22Rv1 (cell line): ENCODE measurements at regions not wholly inside any gene's neighbourhood (a gene's known extent, or its start where the extent isn't known, plus 50 kb on each side); places are given as distances from the start of the nearest gene placed in this dataset.

Experiments used
- H3K27ac ChIP-seq: fragments of 450-650 bp; 2 replicates; pipeline ENCODE4 v1.5.1; 2017
- CTCF ChIP-seq: fragments of 450-650 bp; IDR thresholded peaks from 2 replicates; pipeline ENCODE4 v1.5.1; 2017; ENCODE audit warnings: mild to moderate bottlenecking
- ZFX ChIP-seq: fragments of 450-650 bp; IDR thresholded peaks from 2 replicates; pipeline ENCODE4 v1.6.1; 2017; ENCODE audit warnings: antibody characterized with exemption, borderline replicate concordance

GRCh38 chr9:1340390-1340789 lies 290.2 kb downstream of the DMRT2 start:
- TF ChIP-seq ZFX = no peak
- TF ChIP-seq CTCF = no peak
- H3K27ac ChIP-seq = no peak overlapping the region

- H3K27ac ChIP-seq = no peak overlapping the region
Measured at GRCh38 chr9:1353291-1353690, 303.1 kb downstream of the DMRT2 start.

DNA sequence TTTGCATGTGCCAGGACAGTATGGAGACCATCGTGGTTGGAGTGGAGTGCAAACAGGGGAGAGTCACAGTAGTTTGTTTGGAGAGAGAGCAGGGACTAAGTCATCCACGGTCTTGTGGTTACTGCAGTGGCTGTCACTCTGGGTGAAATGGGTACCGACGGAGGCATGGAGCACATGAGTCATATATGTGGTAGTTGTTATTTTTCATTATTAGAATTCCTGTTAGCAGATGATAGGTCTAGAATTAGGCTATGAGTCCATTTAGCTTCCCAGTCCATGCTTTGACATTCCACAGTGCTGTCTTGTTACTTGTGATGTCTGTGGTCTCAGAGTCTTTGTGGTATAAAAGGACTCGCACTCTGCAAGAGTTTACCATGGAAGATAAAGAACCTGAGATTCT lies 303.9 kb downstream of the DMRT2 start:
- TF ChIP-seq CTCF = no peak
- TF ChIP-seq ZFX = no peak
- H3K27ac ChIP-seq = no peak overlapping the region

More at GRCh38 chr9:1353291-1353690, 303.1 kb downstream of the DMRT2 start:
- no peak for TF ChIP-seq CTCF
- no peak for TF ChIP-seq ZFX

GRCh38 chr9:1354606-1355005 lies 304.4 kb downstream of the DMRT2 start:
- no peak overlapping the region for H3K27ac ChIP-seq
- TF ChIP-seq CTCF (no peak), ZFX (no peak)

GRCh38 chr9:1355656-1356055 lies 305.5 kb downstream of the DMRT2 start:
- no peak for TF ChIP-seq ZFX
- TF ChIP-seq CTCF = no peak
- H3K27ac ChIP-seq = no peak overlapping the region

DNA sequence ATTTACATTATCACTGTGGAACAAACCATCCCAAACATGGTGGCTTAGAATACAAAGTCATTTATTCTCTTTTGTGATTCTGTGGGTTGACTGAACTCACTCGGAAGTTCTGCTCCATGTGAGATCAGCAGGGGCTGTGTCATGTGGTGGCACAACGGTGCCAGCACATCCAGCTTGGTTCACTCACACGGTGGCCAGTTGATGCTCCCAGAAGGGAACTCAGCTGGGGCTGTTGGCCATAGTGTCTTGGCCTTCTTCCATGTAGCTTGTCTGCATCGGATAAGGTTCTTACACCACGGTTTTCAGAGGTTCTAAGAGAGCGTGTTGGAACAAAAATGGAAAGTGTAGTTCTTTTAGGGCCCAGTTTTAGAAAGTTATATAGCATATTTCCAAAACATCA lies 312.7 kb downstream of the DMRT2 start:
- TF ChIP-seq ZFX = no peak
- TF ChIP-seq CTCF = no peak
- H3K27ac ChIP-seq = no peak overlapping the region

- TF ChIP-seq CTCF (no peak), ZFX (no peak)
- no peak overlapping the region for H3K27ac ChIP-seq
Measured at GRCh38 chr9:1366276-1366675, 316.1 kb downstream of the DMRT2 start.
